Activated CD4-positive, alpha-beta T cell treated with anti-CD3 and anti-CD28 coated beads, Interleukin-2, amount 50 U/mL, for 16 hours (primary cell): ENCODE measurements at regions not wholly inside any gene's neighbourhood (a gene's known extent, or its start where the extent isn't known, plus 50 kb on each side); places are given as distances from the start of the nearest gene placed in this dataset.
"Not testable (repeated sequence)": the region's sequence is repeated elsewhere in the genome, so short reads cannot be mapped to it uniquely, and the experiment has no call there.

ENCODE experiments used
- DNase-seq: peaks from one replicate; pipeline ENCODE4 v3.0.0-alpha.2; 2020

- DNase-seq: no peak
Measured at GRCh38 chr6:140354296-140354695, 979.8 kb upstream of the CITED2 start.

GRCh38 chr6:140353536-140353935, 979.1 kb upstream of the CITED2 start:
- DNase-seq: no peak

- no peak for DNase-seq
Measured at GRCh38 chr6:140346428-140346827, 972.0 kb upstream of the CITED2 start.

GRCh38 chr6:140345935-140346334, 971.5 kb upstream of the CITED2 start:
- no peak for DNase-seq

- no peak for DNase-seq
Measured at GRCh38 chr6:140344142-140344913, 969.9 kb upstream of the CITED2 start.

GRCh38 chr6:140343128-140343527, 968.7 kb upstream of the CITED2 start:
- no peak for DNase-seq

GRCh38 chr6:140341272-140341671, 966.8 kb upstream of the CITED2 start:
- no peak for DNase-seq

- DNase-seq: no peak
Measured at GRCh38 chr6:140340795-140341194, 966.3 kb upstream of the CITED2 start.

GRCh38 chr6:140339084-140339483, 964.6 kb upstream of the CITED2 start:
- not testable (repeated sequence) for DNase-seq

- DNase-seq: no peak
Measured at GRCh38 chr6:140321891-140322290, 947.4 kb upstream of the CITED2 start.

GRCh38 chr6:140320081-140321080, 945.9 kb upstream of the CITED2 start:
- no peak for DNase-seq

- DNase-seq: no peak
Measured at GRCh38 chr6:140319209-140319608, 944.8 kb upstream of the CITED2 start.

- DNase-seq: no peak
Measured at GRCh38 chr6:140318408-140318807, 944.0 kb upstream of the CITED2 start.

GRCh38 chr6:140317950-140318349, 943.5 kb upstream of the CITED2 start:
- DNase-seq: no peak

- no peak for DNase-seq
Measured at GRCh38 chr6:140316966-140317365, 942.5 kb upstream of the CITED2 start.

GRCh38 chr6:140314682-140315081, 940.2 kb upstream of the CITED2 start:
- no peak for DNase-seq

- no peak for DNase-seq
Measured at GRCh38 chr6:140311146-140311545, 936.7 kb upstream of the CITED2 start.

- DNase-seq: no peak
Measured at GRCh38 chr6:140303218-140303949, 928.9 kb upstream of the CITED2 start.

GRCh38 chr6:140300331-140300730, 925.9 kb upstream of the CITED2 start:
- DNase-seq: no peak

- DNase-seq: no peak
Measured at GRCh38 chr6:140289186-140289585, 914.7 kb upstream of the CITED2 start.

- no peak for DNase-seq
Measured at GRCh38 chr6:140285998-140286690, 911.7 kb upstream of the CITED2 start.

GRCh38 chr6:140285471-140285870, 911.0 kb upstream of the CITED2 start:
- DNase-seq: no peak

- DNase-seq: no peak
Measured at GRCh38 chr6:140284871-140285270, 910.4 kb upstream of the CITED2 start.
